ENCODE measurements at regions not wholly inside any gene's neighbourhood (a gene's known extent, or its start where the extent isn't known, plus 50 kb on each side); places are given as distances from the start of the nearest gene placed in this dataset.

- TF ChIP-seq, protein P1, sequence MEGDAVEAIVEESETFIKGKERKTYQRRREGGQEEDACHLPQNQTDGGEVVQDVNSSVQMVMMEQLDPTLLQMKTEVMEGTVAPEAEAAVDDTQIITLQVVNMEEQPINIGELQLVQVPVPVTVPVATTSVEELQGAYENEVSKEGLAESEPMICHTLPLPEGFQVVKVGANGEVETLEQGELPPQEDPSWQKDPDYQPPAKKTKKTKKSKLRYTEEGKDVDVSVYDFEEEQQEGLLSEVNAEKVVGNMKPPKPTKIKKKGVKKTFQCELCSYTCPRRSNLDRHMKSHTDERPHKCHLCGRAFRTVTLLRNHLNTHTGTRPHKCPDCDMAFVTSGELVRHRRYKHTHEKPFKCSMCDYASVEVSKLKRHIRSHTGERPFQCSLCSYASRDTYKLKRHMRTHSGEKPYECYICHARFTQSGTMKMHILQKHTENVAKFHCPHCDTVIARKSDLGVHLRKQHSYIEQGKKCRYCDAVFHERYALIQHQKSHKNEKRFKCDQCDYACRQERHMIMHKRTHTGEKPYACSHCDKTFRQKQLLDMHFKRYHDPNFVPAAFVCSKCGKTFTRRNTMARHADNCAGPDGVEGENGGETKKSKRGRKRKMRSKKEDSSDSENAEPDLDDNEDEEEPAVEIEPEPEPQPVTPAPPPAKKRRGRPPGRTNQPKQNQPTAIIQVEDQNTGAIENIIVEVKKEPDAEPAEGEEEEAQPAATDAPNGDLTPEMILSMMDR (IDR thresholded peaks at IDR 0.05; ENCODE audit: insufficient read depth, low read depth, low read length): no peak
- no peak for TF ChIP-seq EZH2 (IDR thresholded peaks at IDR 0.05; ENCODE audit: insufficient read depth, low read length)
These were observed 193.3 kb downstream of the PTPRU start for GRCh38 chr1:29429656-29430055.
